Gastroesophageal sphincter (tissue), 3 donors: ENCODE measurements at regions not wholly inside any gene's neighbourhood (a gene's known extent, or its start where the extent isn't known, plus 50 kb on each side); places are given as distances from the start of the nearest gene placed in this dataset.

Source experiments
- CTCF ChIP-seq, 4 experiments: fragments of 200-600 bp in 2 of 4; fragments of 450-650 bp in 2 of 4; sonication (generic) in 1 of 4; IDR thresholded peaks; one replicate each; pipeline ENCODE4 v1.5.1; 2017 to 2019; ENCODE audit warnings: antibody characterized with exemption in 4 of 4, mild to moderate bottlenecking in 2 of 4, moderate library complexity in 2 of 4
- EP300 ChIP-seq: sonication (generic); formaldehyde crosslinking; IDR thresholded peaks from one replicate; pipeline ENCODE4 v1.6.1; 2017; ENCODE audit warnings: antibody characterized with exemption, mild to moderate bottlenecking
- POLR2A ChIP-seq, 2 donors: fragments of 450-650 bp; IDR thresholded peaks; one replicate each; pipeline ENCODE4 v1.6.1; 2017; ENCODE audit warnings: antibody characterized with exemption in 2 of 2, mild to moderate bottlenecking in 2 of 2, moderate library complexity in 1 of 2
- POLR2AphosphoS5 ChIP-seq: sonication (generic); formaldehyde crosslinking; IDR thresholded peaks from one replicate; pipeline ENCODE4 v1.6.1; 2017; ENCODE audit warnings: antibody characterized with exemption

- TF ChIP-seq POLR2AphosphoS5 (no peak), EP300 (no peak), CTCF (IDR thresholded peaks at IDR 0.05) (no peak), POLR2A (IDR thresholded peaks at IDR 0.05) (no peak)
Measured at GRCh38 chr10:76723844-76724243, 913.8 kb downstream of the KCNMA1 start.
